ENCODE measurements at regions not wholly inside any gene's neighbourhood (a gene's known extent, or its start where the extent isn't known, plus 50 kb on each side); places are given as distances from the start of the nearest gene placed in this dataset.

- no peaks in the 10 kb centered on the region for H3K79me1 ChIP-seq (ENCODE audit: insufficient read depth, low read depth, low read length, poor library complexity, severe bottlenecking)
- H3K4me1 ChIP-seq (ENCODE audit: insufficient read depth, low read length): no peaks in the 10 kb centered on the region
- no peaks in the 10 kb centered on the region for H4K20me1 ChIP-seq (ENCODE audit: control insufficient read depth, insufficient read depth, insufficient read length)
- no peak overlapping the region for H2BK12ac ChIP-seq (ENCODE audit: insufficient read length, low read depth, low read length)
- no peak for DNase-seq
- no peak overlapping the region for H3K23ac ChIP-seq (ENCODE audit: insufficient read length, low read depth, low read length)
- H2BK5ac ChIP-seq (ENCODE audit: insufficient read length, low read length): no peak overlapping the region
- no peaks in the 10 kb centered on the region for H3K23me2 ChIP-seq (ENCODE audit: insufficient read length, low read depth, low read length, poor library complexity, severe bottlenecking)
- no peak overlapping the region for H2BK15ac ChIP-seq (ENCODE audit: low read depth, low read length)
- no peaks in the 10 kb centered on the region for H3K9me3 ChIP-seq (ENCODE audit: control insufficient read depth, low read depth, low read length)
- no peaks in the 10 kb centered on the region for H3K27me3 Mint-ChIP-seq (ENCODE audit: low read depth)
- no peak overlapping the region for H3K4ac ChIP-seq (ENCODE audit: low read depth, low read length)
- no peak overlapping the region for H4K8ac ChIP-seq (replicated peaks; ENCODE audit: insufficient read length, low read depth, low read length)
- no peak overlapping the region for H3K4me2 ChIP-seq (ENCODE audit: insufficient read depth, insufficient read length, low read length)
- no peak overlapping the region for H3K18ac ChIP-seq (ENCODE audit: insufficient read length, low read depth, low read length)
- no peak overlapping the region for H2BK20ac ChIP-seq (ENCODE audit: low read depth, low read length, poor library complexity, severe bottlenecking)
- no peak overlapping the region for H3K27ac ChIP-seq (ENCODE audit: insufficient read length, low read depth, low read length)
- H3K79me2 ChIP-seq (ENCODE audit: insufficient read depth, low read length): no peaks in the 10 kb centered on the region
- no peak overlapping the region for H3K27ac Mint-ChIP-seq
- H2BK120ac ChIP-seq (ENCODE audit: low read depth, low read length, poor library complexity, severe bottlenecking): no peak overlapping the region
- H3K14ac ChIP-seq (ENCODE audit: insufficient read depth, low read length): no peak overlapping the region
- H3K4me3 Mint-ChIP-seq: no peak overlapping the region
- H3K56ac ChIP-seq (ENCODE audit: insufficient read length, low read depth, low read length): no peak overlapping the region
- no peak overlapping the region for H4K5ac ChIP-seq (ENCODE audit: insufficient read length, low read depth, low read length)
- H3T11ph ChIP-seq (ENCODE audit: low read length): no peak overlapping the region
- no CpG with 5 or more reads among the region's 5 CpGs for WGBS (ENCODE audit: extremely low coverage, insufficient read length, low lambda C conversion rate)
- H3K4me1 Mint-ChIP-seq: no peaks in the 10 kb centered on the region
- H3K9me3 Mint-ChIP-seq: peaks cover 0 to 6% of the 10 kb centered on the region in 2 experiments; a peak in 1 of 5 replicates
- no peak overlapping the region for H4K91ac ChIP-seq (ENCODE audit: insufficient read length, low read depth, low read length)
- H3K27me3 ChIP-seq (ENCODE audit: insufficient read depth, low read length): no peaks in the 10 kb centered on the region
- H2AK5ac ChIP-seq (ENCODE audit: insufficient read length, low read length): no peak overlapping the region
- H2AFZ ChIP-seq (ENCODE audit: low read length): no peak overlapping the region
- H3K36me3 Mint-ChIP-seq (ENCODE audit: insufficient read depth in 1 of 3, low read depth in 3 of 3): no peaks in the 10 kb centered on the region
- H3K9ac ChIP-seq (ENCODE audit: extremely low read depth, insufficient read length, low read length): no peak overlapping the region
- TF ChIP-seq CTCF (conservative IDR thresholded peaks at IDR 0.05): no peak
Observed at GRCh38 chr16:64416216-64417005, 705.5 kb downstream of the CDH11 start.

All from H9 (cell line).